Adrenal gland (tissue), 9 donors: ENCODE measurements at regions not wholly inside any gene's neighbourhood (a gene's known extent, or its start where the extent isn't known, plus 50 kb on each side); places are given as distances from the start of the nearest gene placed in this dataset.

Experiments used
- DNase-seq, 7 donors: peaks; one replicate each; pipeline ENCODE4 v3.0.0-alpha.2; 2019 to 2020
- H3K27ac ChIP-seq, 5 donors: fragments of 200-600 bp; sonication (generic) in 4 of 5; 1 replicate in 3 of 5; 2 replicates in 2 of 5; pipeline versions ENCODE4 v1.5.1 to v1.8.0; 2016 to 2020; ENCODE audit warnings: mild to moderate bottlenecking in 1 of 5
- H3K27me3 ChIP-seq: fragments of 200-600 bp; 2 replicates; pipeline ENCODE4 v1.8.0; 2021
- H3K36me3 ChIP-seq, 2 donors: fragments of 200-600 bp; replicated peaks in 1 of 2; 1 replicate in 1 of 2; 2 replicates in 1 of 2; pipeline versions ENCODE4 v1.5.1 to v1.8.0; 2018 to 2022
- H3K4me1 ChIP-seq, 2 donors: fragments of 200-600 bp; replicated peaks in 1 of 2; 1 replicate in 1 of 2; 2 replicates in 1 of 2; pipeline versions ENCODE4 v1.5.1 to v1.8.0; 2018 to 2021
- H3K4me3 ChIP-seq, 4 donors: fragments of 200-600 bp; sonication (generic) in 3 of 4; one replicate each; pipeline ENCODE4 v1.5.1; 2016 to 2018
- H3K9me3 ChIP-seq, 3 donors: fragments of 200-600 bp; sonication (generic) in 1 of 3; replicated peaks in 1 of 3; 1 replicate in 2 of 3; 2 replicates in 1 of 3; pipeline versions ENCODE4 v1.5.1 to v1.8.0; 2016 to 2021
- POLR2A ChIP-seq, 2 donors: fragments of 450-650 bp; IDR thresholded peaks; one replicate each; pipeline ENCODE4 v1.6.1; 2017; ENCODE audit warnings: antibody characterized with exemption in 2 of 2, mild to moderate bottlenecking in 2 of 2, moderate library complexity in 1 of 2
- WGBS, 4 donors: extraction: QIAGEN DNeasy Blood & Tissue Kit in 2 of 4; methylation state at CpG; one replicate each; pipeline versions ENCODE4 v1.1.5 to v1.1.7; 2013 to 2017; 5-methylcytosine and 5-hydroxymethylcytosine counted together
- intact Hi-C, 2 donors: fragments of 100-400 bp; cut with DNase I; formaldehyde crosslinking; loops; one replicate each; pipeline versions ENCODE4 v1.14.1 to v1.15.0; 2022 to 2023
- TF ChIP-seq, protein P1 (sequence below), 6 experiments: fragments of 450-650 bp in 4 of 6; fragments of 200-600 bp in 2 of 6; sonication (generic) in 1 of 6; IDR thresholded peaks; 1 replicate in 5 of 6; 2 replicates in 1 of 6; pipeline versions ENCODE4 v1.5.1 to v1.8.0; 2016 to 2021; ENCODE audit warnings: antibody characterized with exemption in 6 of 6, mild to moderate bottlenecking in 2 of 6, moderate library complexity in 1 of 6
- donor health status: healthy with polysubstance abuse.
- donor health status: Bipolar disorder and iron deficiency.
- donor health status: DM: yes; HTN: yes; CAD: no.
- donor health status: DM: no; HTN: no; CAD: no.
- donor health status: DM: no; HTN: no; CAD: no.

DNA sequence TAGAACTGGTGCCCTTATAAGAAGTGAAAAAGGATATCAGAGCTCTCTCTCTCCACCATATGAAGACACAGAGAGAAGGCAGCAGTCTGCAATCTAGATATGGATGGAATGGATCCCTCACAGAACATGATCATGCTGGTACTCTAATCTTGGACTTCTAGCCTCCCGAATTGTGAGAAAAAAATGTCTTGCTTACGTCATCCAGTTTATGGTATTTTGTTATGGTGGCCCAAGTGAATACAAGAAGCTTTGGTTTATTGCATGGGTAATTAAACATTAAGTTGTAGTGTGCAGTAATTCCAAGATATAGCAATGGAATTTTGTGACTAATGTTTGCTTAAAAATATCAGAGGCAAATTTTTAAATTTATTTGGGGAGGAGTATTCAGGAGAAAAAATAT is 1667.4 kb upstream of the SLC39A10 start:
- intact Hi-C loops = no loop called here
- Histone ChIP-seq H3K9me3 (no peaks in the 10 kb centered on the region), H3K4me3 (no peak overlapping the region), H3K27me3 (no peaks in the 10 kb centered on the region), H3K27ac (no peak overlapping the region), H3K4me1 (no peaks in the 10 kb centered on the region), H3K36me3 (no peaks in the 10 kb centered on the region)
- TF ChIP-seq, protein P1, sequence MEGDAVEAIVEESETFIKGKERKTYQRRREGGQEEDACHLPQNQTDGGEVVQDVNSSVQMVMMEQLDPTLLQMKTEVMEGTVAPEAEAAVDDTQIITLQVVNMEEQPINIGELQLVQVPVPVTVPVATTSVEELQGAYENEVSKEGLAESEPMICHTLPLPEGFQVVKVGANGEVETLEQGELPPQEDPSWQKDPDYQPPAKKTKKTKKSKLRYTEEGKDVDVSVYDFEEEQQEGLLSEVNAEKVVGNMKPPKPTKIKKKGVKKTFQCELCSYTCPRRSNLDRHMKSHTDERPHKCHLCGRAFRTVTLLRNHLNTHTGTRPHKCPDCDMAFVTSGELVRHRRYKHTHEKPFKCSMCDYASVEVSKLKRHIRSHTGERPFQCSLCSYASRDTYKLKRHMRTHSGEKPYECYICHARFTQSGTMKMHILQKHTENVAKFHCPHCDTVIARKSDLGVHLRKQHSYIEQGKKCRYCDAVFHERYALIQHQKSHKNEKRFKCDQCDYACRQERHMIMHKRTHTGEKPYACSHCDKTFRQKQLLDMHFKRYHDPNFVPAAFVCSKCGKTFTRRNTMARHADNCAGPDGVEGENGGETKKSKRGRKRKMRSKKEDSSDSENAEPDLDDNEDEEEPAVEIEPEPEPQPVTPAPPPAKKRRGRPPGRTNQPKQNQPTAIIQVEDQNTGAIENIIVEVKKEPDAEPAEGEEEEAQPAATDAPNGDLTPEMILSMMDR (IDR thresholded peaks at IDR 0.05) = no peak
- no peak for TF ChIP-seq POLR2A (IDR thresholded peaks at IDR 0.05)
- no peak for DNase-seq
- WGBS, 4 donors = 66 to 89% (median 78%) methylated on average over 2 of the region's 2 CpGs

DNA sequence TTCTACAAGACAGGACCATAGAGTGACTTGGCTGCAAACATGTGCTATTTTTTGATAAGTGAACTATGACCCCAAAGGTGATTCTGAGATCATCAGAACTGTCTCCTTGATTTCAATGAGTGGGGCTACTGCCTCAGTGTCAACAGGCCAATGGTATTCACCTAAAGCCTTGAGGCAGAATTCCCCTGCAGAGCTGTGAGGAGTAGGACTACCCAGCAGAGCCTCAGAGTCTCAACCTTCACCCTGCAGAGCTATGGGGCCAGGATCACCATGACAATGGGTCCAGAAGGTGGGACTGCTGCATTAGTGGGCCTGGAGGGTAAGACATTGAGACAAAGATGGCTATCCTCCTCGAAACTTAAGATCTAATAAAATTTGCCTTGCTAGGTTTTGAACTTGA is 1668.2 kb upstream of the SLC39A10 start:
- H3K27me3 ChIP-seq = no peaks in the 10 kb centered on the region
- WGBS, 4 donors = 50 to 72% (median 58%) methylated on average over 1 of the region's 1 CpG
- H3K27ac ChIP-seq = no peak overlapping the region
- H3K4me3 ChIP-seq = no peak overlapping the region
- TF ChIP-seq, protein P1 (IDR thresholded peaks at IDR 0.05) = no peak
- no peak for TF ChIP-seq POLR2A (IDR thresholded peaks at IDR 0.05)
- intact Hi-C loops = no loop called here
- H3K9me3 ChIP-seq = no peaks in the 10 kb centered on the region
- no peak for DNase-seq
- H3K4me1 ChIP-seq = no peaks in the 10 kb centered on the region
- H3K36me3 ChIP-seq = no peaks in the 10 kb centered on the region

DNA sequence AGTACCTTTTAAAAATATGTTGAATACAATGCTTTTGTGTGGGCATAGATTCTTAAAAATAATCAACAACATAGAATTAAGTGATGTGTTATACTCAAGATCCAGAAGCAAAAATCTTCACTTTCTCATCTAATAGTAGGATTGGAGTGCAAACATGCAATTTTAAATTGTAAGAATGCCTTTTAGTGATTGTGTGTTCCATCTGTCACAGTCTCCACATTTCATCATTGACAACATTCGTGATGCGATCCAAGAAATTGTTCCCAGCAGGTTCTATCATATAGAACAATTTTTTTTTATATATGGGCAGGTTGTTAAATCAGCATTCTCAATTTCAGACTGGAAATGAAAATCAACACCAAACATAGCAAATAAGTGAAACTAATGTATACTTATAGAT is 1671.8 kb upstream of the SLC39A10 start:
- TF ChIP-seq POLR2A (IDR thresholded peaks at IDR 0.05) = no peak
- TF ChIP-seq, protein P1 (IDR thresholded peaks at IDR 0.05) = no peak
- 71 to 86% (median 80%) methylated on average over 2 of the region's 2 CpGs for WGBS, 4 donors
- DNase-seq = no peak
- H3K4me3 ChIP-seq = no peak overlapping the region
- H3K27ac ChIP-seq = no peak overlapping the region
- no peaks in the 10 kb centered on the region for H3K9me3 ChIP-seq
- H3K27me3 ChIP-seq = no peaks in the 10 kb centered on the region
- intact Hi-C loops = no loop called here
- H3K4me1 ChIP-seq = no peaks in the 10 kb centered on the region
- H3K36me3 ChIP-seq = no peaks in the 10 kb centered on the region

DNA sequence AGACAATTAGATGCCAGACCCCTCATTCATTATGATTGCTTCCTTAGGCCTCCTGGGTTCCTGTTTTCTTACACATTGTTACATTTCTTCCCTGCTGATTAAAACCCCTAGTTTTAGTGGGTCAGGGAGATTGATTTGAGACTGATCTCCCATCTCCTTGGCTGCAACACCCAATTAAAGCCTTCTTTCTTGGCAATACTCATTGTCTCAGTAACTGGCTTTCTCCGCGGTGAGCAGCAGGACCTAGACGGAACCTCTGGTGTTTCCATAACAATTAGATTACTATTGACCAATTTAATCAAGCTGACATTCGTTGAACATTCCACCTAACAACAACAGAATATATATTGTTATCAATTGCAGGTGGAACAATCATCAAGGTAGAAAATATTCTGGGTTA is 1676.4 kb upstream of the SLC39A10 start:
- 55 to 75% (median 69%) methylated on average over 4 of the region's 4 CpGs for WGBS, 4 donors
- Histone ChIP-seq H3K4me1 (no peaks in the 10 kb centered on the region), H3K36me3 (no peaks in the 10 kb centered on the region), H3K27ac (no peak overlapping the region), H3K27me3 (no peaks in the 10 kb centered on the region), H3K9me3 (no peaks in the 10 kb centered on the region), H3K4me3 (no peak overlapping the region)
- DNase-seq = no peak
- TF ChIP-seq, protein P1 (IDR thresholded peaks at IDR 0.05) = no peak
- TF ChIP-seq POLR2A (IDR thresholded peaks at IDR 0.05) = no peak
- intact Hi-C loops = no loop called here
